H1 (cell line): ENCODE measurements at regions not wholly inside any gene's neighbourhood (a gene's known extent, or its start where the extent isn't known, plus 50 kb on each side); places are given as distances from the start of the nearest gene placed in this dataset.

Experiments used
- CBX5 ChIP-seq: fragments of 300-800, 300-1000 bp; sonication (generic); IDR thresholded peaks from 2 replicates; pipeline ENCODE4 v1.7.1; 2016; ENCODE audit warnings: antibody characterized with exemption, low read length, low read depth
- CEBPB ChIP-seq: IDR thresholded peaks from 2 replicates; pipeline ENCODE4 v1.6.1; 2012; ENCODE audit warnings: low read depth, low read length
- E2F6 ChIP-seq: IDR thresholded peaks from 2 replicates; pipeline ENCODE4 v1.6.1; 2012; ENCODE audit warnings: inconsistent platforms
- EP300 ChIP-seq, 2 experiments: IDR thresholded peaks; 1 replicate in 1 of 2; 2 replicates in 1 of 2; pipeline ENCODE4 v1.6.1; 2011 to 2012; ENCODE audit warnings: low read depth in 2 of 2, low read length in 2 of 2, mild to moderate bottlenecking in 2 of 2, borderline replicate concordance in 1 of 2, inconsistent platforms in 1 of 2, moderate library complexity in 1 of 2
- JUN ChIP-seq: IDR thresholded peaks from 2 replicates; pipeline ENCODE4 v1.6.1; 2011; ENCODE audit warnings: low read depth, mild to moderate bottlenecking, improper control_type of control experiment, low read length
- POLR2A ChIP-seq, 2 experiments: IDR thresholded peaks; 1 replicate in 1 of 2; 2 replicates in 1 of 2; pipeline ENCODE4 v1.6.1; 2011; ENCODE audit warnings: low read depth in 2 of 2, low read length in 2 of 2, mild to moderate bottlenecking in 2 of 2; ENCODE audit errors: control extremely low read depth in 1 of 2
- POLR2AphosphoS5 ChIP-seq: IDR thresholded peaks from 2 replicates; pipeline ENCODE4 v1.6.1; 2011; ENCODE audit warnings: low read depth, low read length
- SAP30 ChIP-seq: fragments of 300-600 bp; sonication (generic); IDR thresholded peaks from 2 replicates; pipeline ENCODE4 v1.7.1; 2012; ENCODE audit warnings: low read length, moderate library complexity, mild to moderate bottlenecking, inconsistent platforms; ENCODE audit not compliant: insufficient read depth, insufficient replicate concordance
- SIN3A ChIP-seq, 2 experiments: IDR thresholded peaks in 1 of 2; conservative IDR thresholded peaks in 1 of 2; 2 replicates each; pipeline ENCODE4 v1.6.1; 2011 to 2012; ENCODE audit warnings: low read length in 2 of 2, improper control_type of control experiment in 1 of 2, low read depth in 1 of 2, mild to moderate bottlenecking in 1 of 2
- SP4 ChIP-seq: IDR thresholded peaks from 2 replicates; pipeline ENCODE4 v1.6.1; 2012; ENCODE audit warnings: low read length, inconsistent platforms
- TCF12 ChIP-seq: IDR thresholded peaks from 2 replicates; pipeline ENCODE4 v1.6.1; 2011; ENCODE audit warnings: low read depth, mild to moderate bottlenecking, low read length
- TEAD4 ChIP-seq: IDR thresholded peaks from 2 replicates; pipeline ENCODE4 v1.6.1; 2012; ENCODE audit warnings: low read depth, low read length, inconsistent platforms, mixed read lengths
- ZNF274 ChIP-seq: IDR thresholded peaks from 2 replicates; pipeline ENCODE4 v1.7.0; 2012; ENCODE audit warnings: low read length, borderline replicate concordance; ENCODE audit errors: extremely low read depth
- TF ChIP-seq, protein P1 (sequence below), 3 experiments: IDR thresholded peaks; 1 replicate in 2 of 3; 2 replicates in 1 of 3; pipeline versions ENCODE4 v1.5.1 to v1.6.1; 2011; ENCODE audit warnings: low read length in 3 of 3, mild to moderate bottlenecking in 3 of 3, inconsistent platforms in 2 of 3, low read depth in 1 of 3, moderate library complexity in 1 of 3; ENCODE audit not compliant: insufficient read depth in 1 of 3; ENCODE audit errors: control extremely low read depth in 1 of 3

DNA sequence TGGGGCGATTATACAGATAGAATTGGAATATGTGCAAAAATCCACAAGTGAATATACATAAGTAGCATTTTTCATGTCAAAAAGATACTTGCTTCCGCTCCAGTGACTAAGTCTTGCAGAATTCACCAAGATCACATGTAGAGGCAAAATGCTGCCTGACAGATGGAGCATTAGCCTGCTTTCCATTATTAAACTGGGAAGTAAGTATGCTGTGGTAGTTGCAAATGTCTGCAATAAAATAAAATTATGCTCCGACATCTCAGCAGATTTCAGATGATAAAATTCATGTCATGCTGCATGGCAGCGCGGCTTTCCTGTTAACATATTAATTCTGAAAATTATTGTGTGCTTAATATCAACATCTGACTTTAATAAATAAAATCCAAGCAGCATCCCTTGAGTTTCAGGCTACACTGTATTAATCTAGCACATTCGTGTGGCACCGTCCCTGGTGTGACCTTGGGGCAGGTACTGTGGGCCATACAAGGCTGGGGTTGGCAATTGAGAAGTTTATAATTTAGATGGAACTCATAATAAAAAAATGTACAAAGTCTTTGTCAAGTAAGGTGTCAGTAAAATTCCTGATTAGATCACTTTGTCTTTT, 366.4 kb upstream of the ZP4 start:
- TF ChIP-seq, protein P1, sequence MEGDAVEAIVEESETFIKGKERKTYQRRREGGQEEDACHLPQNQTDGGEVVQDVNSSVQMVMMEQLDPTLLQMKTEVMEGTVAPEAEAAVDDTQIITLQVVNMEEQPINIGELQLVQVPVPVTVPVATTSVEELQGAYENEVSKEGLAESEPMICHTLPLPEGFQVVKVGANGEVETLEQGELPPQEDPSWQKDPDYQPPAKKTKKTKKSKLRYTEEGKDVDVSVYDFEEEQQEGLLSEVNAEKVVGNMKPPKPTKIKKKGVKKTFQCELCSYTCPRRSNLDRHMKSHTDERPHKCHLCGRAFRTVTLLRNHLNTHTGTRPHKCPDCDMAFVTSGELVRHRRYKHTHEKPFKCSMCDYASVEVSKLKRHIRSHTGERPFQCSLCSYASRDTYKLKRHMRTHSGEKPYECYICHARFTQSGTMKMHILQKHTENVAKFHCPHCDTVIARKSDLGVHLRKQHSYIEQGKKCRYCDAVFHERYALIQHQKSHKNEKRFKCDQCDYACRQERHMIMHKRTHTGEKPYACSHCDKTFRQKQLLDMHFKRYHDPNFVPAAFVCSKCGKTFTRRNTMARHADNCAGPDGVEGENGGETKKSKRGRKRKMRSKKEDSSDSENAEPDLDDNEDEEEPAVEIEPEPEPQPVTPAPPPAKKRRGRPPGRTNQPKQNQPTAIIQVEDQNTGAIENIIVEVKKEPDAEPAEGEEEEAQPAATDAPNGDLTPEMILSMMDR (IDR thresholded peaks at IDR 0.05; ENCODE audit: control extremely low read depth in 1 of 3, insufficient read depth in 1 of 3, low read depth in 1 of 3, low read length in 3 of 3) = no peak
- TF ChIP-seq SIN3A (conservative IDR thresholded peaks at IDR 0.05 in 1 of 2, IDR thresholded peaks at IDR 0.05 in 1 of 2; ENCODE audit: low read depth in 1 of 2, low read length in 2 of 2) (no peak), POLR2A (IDR thresholded peaks at IDR 0.05; ENCODE audit: control extremely low read depth in 1 of 2, low read depth in 2 of 2, low read length in 2 of 2) (no peak), POLR2AphosphoS5 (no peak), JUN (no peak), TCF12 (no peak), SAP30 (no peak), TEAD4 (no peak), CEBPB (no peak), EP300 (IDR thresholded peaks at IDR 0.05; ENCODE audit: borderline replicate concordance in 1 of 2, low read depth in 2 of 2, low read length in 2 of 2) (no peak), ZNF274 (no peak), E2F6 (no peak), CBX5 (no peak), SP4 (no peak)
